Lower leg skin (tissue), 3 donors: ENCODE measurements at regions not wholly inside any gene's neighbourhood (a gene's known extent, or its start where the extent isn't known, plus 50 kb on each side); places are given as distances from the start of the nearest gene placed in this dataset.

Source experiments
- CTCF ChIP-seq, 3 donors: fragments of 450-650 bp; IDR thresholded peaks; one replicate each; pipeline ENCODE4 v1.5.1; 2016; ENCODE audit warnings: antibody characterized with exemption in 3 of 3, mild to moderate bottlenecking in 3 of 3, moderate library complexity in 2 of 3
- POLR2A ChIP-seq, 2 donors: fragments of 450-650 bp; IDR thresholded peaks; one replicate each; pipeline ENCODE4 v1.6.1; 2016 to 2017; ENCODE audit warnings: antibody characterized with exemption in 2 of 2, mild to moderate bottlenecking in 1 of 2, moderate library complexity in 1 of 2

GRCh38 chr6:54011277-54011648, 100.0 kb upstream of the MLIP start:
- no peak for TF ChIP-seq CTCF (IDR thresholded peaks at IDR 0.05)
- TF ChIP-seq POLR2A (IDR thresholded peaks at IDR 0.05): no peak
